ENCODE measurements at regions not wholly inside any gene's neighbourhood (a gene's known extent, or its start where the extent isn't known, plus 50 kb on each side); places are given as distances from the start of the nearest gene placed in this dataset.
A peak's percentile ranks its signal among the peaks of the same experiment; 100 is the strongest.
"Not testable (repeated sequence)": the region's sequence is repeated elsewhere in the genome, so short reads cannot be mapped to it uniquely, and the experiment has no call there.

DNA sequence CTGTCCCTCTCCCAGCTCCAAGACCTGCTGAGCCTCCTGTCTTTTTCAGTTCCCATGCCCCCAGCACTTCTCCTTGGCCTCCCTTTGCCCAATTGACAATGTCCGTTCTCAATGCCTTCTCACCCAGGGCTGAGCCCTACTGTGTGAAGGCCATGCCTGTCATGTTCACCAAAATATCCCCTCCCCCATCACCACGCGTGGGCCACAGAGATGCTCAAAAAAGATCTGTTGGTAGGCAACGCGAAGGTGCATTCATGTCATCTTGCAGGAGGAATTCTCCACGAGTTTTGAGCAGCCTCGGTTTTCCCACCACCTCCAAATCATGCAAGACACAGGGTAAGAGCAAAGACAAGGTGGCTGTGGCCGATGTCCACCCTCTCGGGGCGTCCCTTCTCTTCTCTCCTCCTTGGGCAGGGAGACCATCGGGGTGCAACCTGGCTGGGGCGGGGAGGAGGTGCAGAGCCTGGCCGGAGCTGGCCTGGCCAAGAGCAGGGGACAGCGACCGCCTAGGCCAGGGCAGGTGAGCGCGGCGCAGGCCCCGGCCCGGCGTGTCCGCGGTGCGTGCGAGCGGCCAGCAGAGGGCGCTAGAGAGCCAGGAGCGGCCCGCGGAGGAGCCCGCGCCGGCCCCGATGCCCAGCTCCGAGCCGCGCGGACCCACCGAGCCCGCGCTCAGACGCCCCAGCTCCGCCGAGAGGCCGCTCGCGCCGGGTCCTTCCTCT is 56.3 kb upstream of the KRTAP5-11 start:
- peak; percentile 39 to 49 for DNase-seq (ENCODE audit: low read depth in 1 of 2, low spot score in 1 of 2)

GRCh38 chr11:71639520-71639849 is 56.8 kb upstream of the KRTAP5-11 start:
- DNase-seq (ENCODE audit: low read depth in 1 of 2, low spot score in 1 of 2): not testable (repeated sequence)

DNA sequence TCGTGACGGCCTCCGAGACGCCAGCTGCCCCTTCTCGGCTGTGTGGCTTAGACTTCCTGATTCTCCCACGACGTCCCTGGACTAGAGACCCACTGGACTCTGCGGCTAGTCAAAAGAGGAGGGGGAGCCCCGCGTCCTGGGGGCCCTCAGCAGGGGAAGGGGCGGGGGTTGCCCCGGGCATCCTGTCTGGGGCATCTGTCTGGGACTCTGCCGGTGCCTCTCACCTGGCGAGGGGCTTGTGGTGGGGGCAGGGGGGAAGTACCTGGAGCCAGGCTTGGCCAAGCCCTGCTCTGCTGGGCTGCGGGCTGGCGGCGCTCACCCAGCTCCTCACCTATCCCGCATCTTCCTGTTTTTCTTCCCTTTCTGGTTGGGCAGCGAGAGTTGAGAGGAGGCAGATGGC is 57.2 kb upstream of the KRTAP5-11 start:
- DNase-seq (ENCODE audit: low read depth in 1 of 2, low spot score in 1 of 2): not testable (repeated sequence)

DNA sequence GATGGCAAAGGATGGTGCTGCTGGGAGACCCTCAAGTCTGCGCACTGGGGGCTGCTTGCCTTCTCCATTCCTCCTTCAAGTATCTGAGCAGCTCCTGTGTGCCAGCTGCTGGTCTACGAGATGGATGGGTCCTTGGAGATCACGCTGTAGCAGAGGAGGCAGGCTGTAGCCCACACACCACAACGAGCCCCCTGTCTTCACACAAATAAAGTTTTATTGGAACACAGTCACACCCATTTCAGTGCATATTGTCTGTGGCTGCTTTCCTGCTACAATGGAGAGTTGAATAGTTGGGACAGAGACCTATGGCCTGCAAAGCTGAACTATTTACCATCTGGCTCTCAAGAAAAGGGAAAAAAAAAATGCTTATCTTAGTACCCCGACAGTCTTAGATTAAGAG is 64.4 kb upstream of the KRTAP5-11 start:
- DNase-seq (ENCODE audit: low read depth in 1 of 2, low spot score in 1 of 2): not testable (repeated sequence)

DNA sequence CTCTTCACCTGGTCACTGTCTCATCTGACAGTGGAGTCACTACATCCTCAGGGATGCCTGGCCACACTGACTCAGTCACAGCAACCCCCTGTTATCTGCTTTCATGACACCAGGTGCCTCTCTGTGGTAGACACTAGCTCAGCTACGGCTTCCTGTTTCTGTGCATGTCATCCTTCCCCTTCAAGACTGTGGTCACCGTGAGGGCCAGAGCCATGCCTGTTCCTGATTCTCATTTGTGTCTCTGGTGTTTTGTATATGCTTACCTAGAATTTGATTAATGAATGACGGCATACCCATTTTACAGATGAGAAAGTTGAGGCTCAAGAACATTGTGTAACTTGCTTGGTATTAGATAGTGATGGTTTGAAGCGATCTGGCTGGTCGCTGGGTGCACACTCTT is 70.3 kb upstream of the KRTAP5-11 start:
- not testable (repeated sequence) for DNase-seq (ENCODE audit: low read depth in 1 of 2, low spot score in 1 of 2)

DNA sequence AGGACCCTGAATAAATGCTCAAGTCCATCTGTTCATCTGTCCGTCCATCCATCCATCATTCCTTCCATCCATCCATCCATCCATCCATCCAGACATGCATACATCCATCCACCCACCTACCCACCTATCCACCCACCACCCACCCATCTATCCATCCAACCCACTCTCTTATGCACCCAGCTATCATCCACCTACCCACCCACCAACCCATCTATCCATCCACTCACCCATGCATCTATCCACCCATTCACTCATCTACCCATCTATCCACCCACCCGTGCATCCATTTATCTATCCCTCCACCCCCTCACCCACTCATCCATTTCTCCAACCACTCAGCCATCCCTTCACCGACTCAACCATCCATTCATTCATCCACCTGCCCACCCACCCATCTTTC is 71.7 kb upstream of the KRTAP5-11 start:
- DNase-seq (ENCODE audit: low read depth in 1 of 2, low spot score in 1 of 2): not testable (repeated sequence)

GRCh38 chr11:71655041-71655440 is 72.4 kb upstream of the KRTAP5-11 start:
- DNase-seq (ENCODE audit: low read depth in 1 of 2, low spot score in 1 of 2): not testable (repeated sequence)

- DNase-seq (ENCODE audit: low read depth in 1 of 2, low spot score in 1 of 2): not testable (repeated sequence)
Observed at GRCh38 chr11:71656513-71656912, 73.8 kb upstream of the KRTAP5-11 start.

DNA sequence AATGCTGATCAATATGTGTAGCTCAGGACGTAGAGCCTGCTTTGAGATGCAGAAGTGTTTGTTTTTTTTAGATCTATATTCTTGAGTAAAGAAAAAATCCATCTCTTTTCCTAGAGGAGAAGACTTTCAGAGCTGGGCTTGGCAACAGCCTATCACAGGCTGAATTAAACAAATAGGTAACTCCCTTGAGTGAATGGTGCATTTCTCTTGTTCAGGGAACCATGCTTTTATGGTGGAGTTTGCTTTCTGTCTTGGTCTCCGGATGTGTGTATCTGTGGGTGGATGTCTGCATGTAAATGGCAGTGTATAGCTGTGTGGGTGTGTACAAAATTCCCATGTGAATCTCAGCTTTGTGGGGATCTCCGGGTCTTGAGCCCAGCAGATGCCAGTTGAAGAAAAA is 82.3 kb upstream of the KRTAP5-11 start:
- DNase-seq (ENCODE audit: low read depth in 1 of 2, low spot score in 1 of 2): not testable (repeated sequence)

DNA sequence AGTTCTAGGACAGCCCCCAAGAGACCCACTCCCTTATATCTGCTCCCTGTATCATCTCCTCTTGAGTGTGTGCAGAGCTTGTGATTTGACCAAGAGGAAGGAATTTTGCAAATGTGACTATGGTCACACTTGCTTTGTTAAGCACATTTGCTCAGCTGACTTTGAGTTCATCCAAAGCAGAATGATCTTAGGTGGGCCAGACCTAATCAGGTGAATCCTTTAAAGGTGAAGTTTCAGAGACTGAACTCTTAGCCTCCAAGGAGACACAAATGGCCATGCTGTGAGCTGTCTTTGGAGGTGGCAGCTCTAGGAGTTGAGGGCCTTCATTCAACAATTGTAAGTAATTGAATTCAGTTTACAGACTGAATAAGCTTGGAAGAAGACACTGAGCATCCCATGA is 115.4 kb upstream of the KRTAP5-11 start:
- not testable (repeated sequence) for DNase-seq (ENCODE audit: low read depth in 1 of 2, low spot score in 1 of 2)

DNA sequence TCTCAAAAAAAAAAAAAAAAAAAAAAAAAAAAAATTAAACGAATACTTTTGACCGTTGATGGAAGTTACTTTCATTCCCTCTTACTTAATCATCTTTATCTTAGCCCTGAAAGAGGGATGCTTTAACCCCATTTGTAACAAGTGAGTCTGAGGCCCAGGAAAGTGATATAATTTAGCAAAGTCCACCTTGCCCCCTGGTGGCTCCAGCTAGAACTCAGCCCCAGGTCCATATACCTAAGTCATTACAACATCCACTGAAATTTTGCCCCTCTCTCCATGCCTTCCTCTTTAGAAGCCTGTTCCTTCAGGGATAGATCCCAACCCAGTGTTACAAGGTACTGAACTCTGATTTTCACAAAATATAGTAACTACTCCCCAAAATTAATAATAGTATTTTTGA is 116.3 kb upstream of the KRTAP5-11 start:
- not testable (repeated sequence) for DNase-seq (ENCODE audit: low read depth in 1 of 2, low spot score in 1 of 2)

DNA sequence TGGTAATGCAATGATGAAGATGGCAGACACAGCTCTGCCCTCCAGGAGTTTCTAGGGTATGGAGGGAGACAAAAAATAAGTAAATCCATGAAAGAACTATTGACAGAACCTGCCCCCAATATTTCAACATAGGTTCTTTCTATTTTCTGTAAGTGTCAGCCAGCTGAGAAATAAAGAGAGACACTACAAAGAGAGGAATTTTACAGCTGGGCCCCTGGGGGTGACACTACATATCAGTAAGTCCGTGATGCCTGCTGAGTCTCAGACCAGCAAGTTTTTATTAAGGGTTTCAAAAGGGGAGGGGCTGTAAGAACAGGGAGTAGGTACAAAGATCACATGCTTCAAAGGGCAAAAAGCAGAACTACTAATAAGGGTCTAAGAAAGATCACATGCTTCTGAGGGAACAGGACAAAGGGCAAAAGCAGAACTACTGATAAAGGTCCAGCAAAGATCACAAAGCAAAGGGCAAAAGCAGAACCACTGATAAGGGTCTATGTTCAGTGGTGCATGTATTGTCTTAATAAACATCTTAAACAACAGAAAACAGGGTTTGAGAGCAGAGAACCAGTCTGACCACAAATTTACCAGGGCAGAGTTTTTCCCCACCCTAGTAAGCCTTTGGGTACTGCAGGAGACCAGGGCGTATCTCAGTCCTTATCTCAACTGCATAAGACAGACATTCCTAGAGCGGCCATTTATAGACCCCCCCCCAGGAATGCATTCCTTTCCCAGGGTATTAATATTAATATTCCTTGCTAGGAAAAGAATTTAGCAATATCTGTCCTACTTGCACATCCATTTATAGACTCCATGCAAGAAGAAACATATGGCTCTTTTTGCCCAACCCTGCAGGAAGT is 119.0 kb upstream of the KRTAP5-11 start:
- not testable (repeated sequence) for DNase-seq (ENCODE audit: low read depth in 1 of 2, low spot score in 1 of 2)

DNA sequence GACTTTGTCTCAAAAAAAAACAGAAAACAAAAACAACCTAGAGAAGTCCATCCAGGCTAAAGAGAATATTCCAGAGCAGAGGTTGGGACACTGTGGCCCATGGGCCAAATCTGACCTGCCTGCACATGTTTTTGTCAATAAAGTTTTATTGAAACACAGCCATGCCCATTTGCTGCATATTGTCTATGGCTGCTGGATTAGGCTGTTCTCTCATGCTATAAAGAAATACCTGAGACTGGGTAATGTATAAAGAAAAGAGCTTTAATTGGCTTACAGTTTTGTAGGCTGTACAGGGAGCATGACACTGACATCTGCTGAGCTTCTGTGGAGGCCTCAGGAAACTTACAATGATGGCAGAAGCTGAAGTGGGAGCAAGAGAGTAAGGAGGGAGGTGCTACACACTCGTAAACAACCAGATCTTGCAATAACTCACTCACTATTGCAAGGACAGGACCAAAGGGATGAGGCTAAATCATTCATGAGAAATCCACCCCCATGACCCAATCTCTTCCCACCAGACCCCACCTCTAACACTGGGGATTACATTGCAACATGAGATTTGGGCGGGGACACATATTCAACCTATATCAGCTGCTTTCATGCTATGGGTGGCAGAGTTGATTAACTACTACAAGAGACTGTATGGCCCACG is 122.5 kb upstream of the KRTAP5-11 start:
- DNase-seq (ENCODE audit: low read depth in 1 of 2, low spot score in 1 of 2): not testable (repeated sequence)

DNA sequence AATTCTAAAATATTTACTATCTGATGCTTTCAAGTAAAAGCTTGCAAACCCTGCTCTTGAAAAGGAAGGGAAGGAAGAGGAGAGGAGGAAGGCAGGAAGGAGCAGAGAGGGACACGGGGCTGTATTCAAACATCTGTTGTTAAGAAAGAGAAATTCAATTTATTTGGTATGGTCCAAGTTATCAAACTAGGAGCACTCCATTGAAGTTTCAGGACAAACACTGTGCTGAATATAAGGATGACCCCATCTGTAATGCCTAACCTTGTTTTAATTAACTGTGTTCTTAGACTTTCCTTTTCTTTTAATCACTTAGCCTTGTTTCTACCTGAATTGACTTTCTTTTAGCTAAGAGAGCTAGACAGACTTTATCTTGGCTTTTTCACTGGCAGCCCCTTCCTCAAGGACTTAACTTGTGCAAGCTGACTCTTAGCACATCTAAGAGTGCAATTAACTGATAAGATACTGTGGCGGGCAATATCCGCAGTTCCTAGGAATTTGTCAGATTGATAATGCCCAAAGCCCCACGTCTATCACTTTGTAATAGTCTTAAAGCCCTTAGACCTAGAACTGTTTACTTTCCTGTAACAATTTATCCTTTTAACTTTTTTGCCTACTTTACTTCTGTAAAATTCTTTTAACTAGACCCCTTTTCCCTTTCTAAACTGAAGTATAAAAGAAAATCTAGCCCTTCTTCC is 123.2 kb upstream of the KRTAP5-11 start:
- not testable (repeated sequence) for DNase-seq (ENCODE audit: low read depth in 1 of 2, low spot score in 1 of 2)

DNA sequence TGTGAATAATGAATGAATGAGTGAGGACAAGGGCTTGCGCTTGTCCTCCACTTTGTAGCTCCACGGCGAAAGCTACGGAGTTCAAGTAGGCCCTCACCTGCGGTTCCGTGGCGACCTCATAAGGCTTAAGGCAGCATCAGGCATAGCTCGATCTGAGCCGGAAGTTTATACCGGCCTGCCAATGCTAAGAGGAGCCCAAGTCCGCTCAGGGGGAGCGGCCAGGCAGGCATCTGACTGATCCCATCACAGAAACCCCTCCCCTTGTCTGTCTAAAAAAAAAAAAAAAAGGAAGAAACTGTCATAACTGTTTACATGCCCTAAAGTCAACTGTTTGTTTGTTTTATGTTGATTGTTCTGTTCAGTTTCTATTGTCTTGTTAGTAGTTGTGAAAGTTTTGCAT is 124.4 kb upstream of the KRTAP5-11 start:
- DNase-seq (ENCODE audit: low read depth in 1 of 2, low spot score in 1 of 2): not testable (repeated sequence)

DNA sequence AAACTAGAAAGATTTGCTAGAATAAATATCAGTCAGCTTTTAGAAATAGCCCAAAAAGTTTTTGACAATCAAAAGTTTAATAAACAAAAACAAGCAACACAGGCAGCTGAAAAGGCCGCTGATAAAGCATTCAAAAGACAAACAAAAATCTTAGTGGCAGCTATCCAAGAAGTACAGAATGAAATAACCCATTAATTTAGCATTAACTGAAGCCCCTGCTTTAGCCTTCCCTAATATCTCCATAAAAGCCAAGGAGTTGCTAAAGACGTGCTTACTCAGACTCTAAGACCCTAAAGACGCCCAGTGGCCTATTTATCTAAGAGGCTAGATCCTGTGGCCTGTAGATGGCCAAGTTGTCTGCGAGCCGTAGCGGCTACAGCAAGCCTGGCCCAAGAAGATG is 123.5 kb upstream of the DEFB108B start:
- not testable (repeated sequence) for DNase-seq (ENCODE audit: low read depth in 1 of 2, low spot score in 1 of 2)

DNA sequence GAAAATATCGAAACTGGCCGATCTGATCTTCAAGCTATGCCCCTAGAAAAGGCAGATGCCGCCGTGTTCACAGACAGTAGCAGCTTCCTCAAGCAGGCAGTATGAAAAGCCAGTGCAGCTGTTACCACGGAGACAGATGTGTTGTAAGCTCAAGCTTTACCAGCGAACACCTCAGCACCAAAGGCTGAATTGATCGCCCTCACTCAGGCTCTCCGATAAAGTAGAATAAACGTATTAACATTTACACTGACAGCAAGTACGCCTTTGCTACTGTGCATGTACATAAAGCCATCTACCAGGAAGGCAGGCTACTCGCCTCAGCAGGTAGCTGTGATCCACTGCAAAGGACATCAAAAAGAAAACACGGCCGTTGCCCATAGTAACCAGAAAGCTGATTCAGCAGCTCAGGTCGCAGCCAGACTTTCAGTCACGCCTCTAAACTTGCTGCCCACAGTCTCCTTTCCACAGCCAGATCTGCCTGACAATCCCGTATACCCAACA is 122.8 kb upstream of the DEFB108B start:
- peak; percentile 4 to 23 for DNase-seq (ENCODE audit: low read depth in 1 of 2, low spot score in 1 of 2)

GRCh38 chr11:71710701-71711385 is 122.2 kb upstream of the DEFB108B start:
- not testable (repeated sequence) for DNase-seq (ENCODE audit: low read depth in 1 of 2, low spot score in 1 of 2)

- not testable (repeated sequence) for DNase-seq (ENCODE audit: low read depth in 1 of 2, low spot score in 1 of 2)
Observed at GRCh38 chr11:71712350-71712749, 120.7 kb upstream of the DEFB108B start.

DNA sequence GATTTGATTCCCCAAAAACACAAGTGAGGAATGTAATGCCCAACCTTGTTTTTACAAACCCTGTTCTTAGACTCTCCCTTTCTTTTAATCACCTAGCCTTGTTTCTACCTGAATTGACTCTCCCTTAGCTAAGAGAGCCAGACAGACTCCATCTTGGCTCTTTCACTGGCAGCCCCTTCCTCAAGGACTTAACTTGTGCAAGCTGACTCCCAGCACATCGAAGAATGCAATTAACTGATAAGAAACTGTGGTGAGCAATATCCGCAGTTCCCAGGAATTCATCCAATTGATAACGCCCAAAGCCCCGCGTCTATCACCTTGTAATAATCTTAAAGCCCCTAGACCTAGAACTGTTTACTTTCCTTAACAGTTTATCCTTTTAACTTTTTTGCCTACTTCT is 120.2 kb upstream of the DEFB108B start:
- not testable (repeated sequence) for DNase-seq (ENCODE audit: low read depth in 1 of 2, low spot score in 1 of 2)

Data from activated T-helper 1 cell treated with anti-CD3 and anti-CD28 coated beads, Interleukin-2, amount 50 U/mL, for 16 hours (primary cell).